Erythroblast (primary cell): ENCODE measurements at regions not wholly inside any gene's neighbourhood (a gene's known extent, or its start where the extent isn't known, plus 50 kb on each side); places are given as distances from the start of the nearest gene placed in this dataset.

Experiments
- DNase-seq, 2 experiments: peaks; one replicate each; lab custom pipeline; 2025; lab: John Stamatoyannopoulos, UW
- GATA1 ChIP-seq: IDR thresholded peaks from 2 replicates; pipeline ENCODE4 v1.6.1; 2011; ENCODE audit warnings: low read depth, mild to moderate bottlenecking, control low read depth, low read length, moderate library complexity
- POLR2A ChIP-seq: IDR thresholded peaks from 2 replicates; pipeline ENCODE4 v1.6.1; 2011; ENCODE audit warnings: mild to moderate bottlenecking, low read length

GRCh38 chr1:235925016-235925415 lies 58.3 kb upstream of the LYST start:
- no peak for TF ChIP-seq GATA1
- no peak for TF ChIP-seq POLR2A
- DNase-seq, result no peak

GRCh38 chr1:235923466-235924021 lies 56.8 kb upstream of the LYST start:
- TF ChIP-seq POLR2A, result no peak
- TF ChIP-seq GATA1, result no peak
- no peak for DNase-seq

GRCh38 chr1:235920596-235921375 lies 54.1 kb upstream of the LYST start:
- no peak for DNase-seq
- TF ChIP-seq GATA1 (no peak), POLR2A (no peak)

- TF ChIP-seq POLR2A (no peak), GATA1 (no peak)
- no peak for DNase-seq
Measured at GRCh38 chr1:235919833-235920441, 53.2 kb upstream of the LYST start.

- no peak for DNase-seq
- no peak for TF ChIP-seq POLR2A
- TF ChIP-seq GATA1, result no peak
Measured at GRCh38 chr1:235919127-235919832, 52.6 kb upstream of the LYST start.

- TF ChIP-seq GATA1 (no peak), POLR2A (no peak)
- DNase-seq, result no peak
Measured at GRCh38 chr1:235918465-235918864, 51.8 kb upstream of the LYST start.

- TF ChIP-seq POLR2A (no peak), GATA1 (no peak)
- DNase-seq, result no peak
Measured at GRCh38 chr1:235918032-235918431, 51.3 kb upstream of the LYST start.

- DNase-seq, result peak in 1 of 2 experiments; percentile 13
- TF ChIP-seq POLR2A (no peak), GATA1 (no peak)
Measured at GRCh38 chr1:235917267-235917811, 50.6 kb upstream of the LYST start.
